Thyroid gland (tissue), 4 donors: ENCODE measurements at regions not wholly inside any gene's neighbourhood (a gene's known extent, or its start where the extent isn't known, plus 50 kb on each side); places are given as distances from the start of the nearest gene placed in this dataset.

ENCODE experiments used
- CTCF ChIP-seq, 6 experiments: fragments of 200-600 bp in 3 of 6; fragments of 450-650 bp in 3 of 6; sonication (generic) in 3 of 6; IDR thresholded peaks; one replicate each; pipeline ENCODE4 v1.5.1; 2016 to 2019; ENCODE audit warnings: antibody characterized with exemption in 6 of 6, mild to moderate bottlenecking in 2 of 6, inconsistent platforms in 1 of 6, moderate library complexity in 1 of 6
- POLR2A ChIP-seq, 2 donors: fragments of 450-650 bp; IDR thresholded peaks; one replicate each; pipeline ENCODE4 v1.6.1; 2017; ENCODE audit warnings: antibody characterized with exemption in 2 of 2, mild to moderate bottlenecking in 2 of 2, moderate library complexity in 1 of 2

GRCh38 chr5:68384936-68385594 is 169.5 kb downstream of the PIK3R1 start:
- TF ChIP-seq POLR2A (IDR thresholded peaks at IDR 0.05) (no peak), CTCF (IDR thresholded peaks at IDR 0.05) (no peak)
